ENCODE measurements at regions not wholly inside any gene's neighbourhood (a gene's known extent, or its start where the extent isn't known, plus 50 kb on each side); places are given as distances from the start of the nearest gene placed in this dataset.
A peak's percentile ranks its signal among the peaks of the same experiment; 100 is the strongest.
"Not testable (repeated sequence)": the region's sequence is repeated elsewhere in the genome, so short reads cannot be mapped to it uniquely, and the experiment has no call there.

DNA sequence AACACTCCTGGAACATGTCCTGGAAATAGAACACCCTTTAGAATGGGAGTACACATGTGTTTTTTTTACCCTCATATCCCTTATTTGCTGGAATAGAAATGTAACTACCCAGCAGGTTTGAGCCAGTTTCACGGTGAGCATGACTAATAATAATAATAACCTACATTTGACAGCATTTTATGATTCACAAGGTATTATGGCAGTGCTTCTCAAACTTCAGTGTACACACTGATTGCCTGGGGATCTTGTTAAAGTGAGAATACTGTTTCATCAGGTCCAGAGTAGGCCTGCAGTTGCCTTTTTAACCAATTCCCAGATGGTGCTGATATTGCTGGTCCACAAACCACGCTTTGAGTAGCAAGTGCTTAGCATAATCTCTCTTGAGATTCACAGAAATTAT is 63.9 kb downstream of the NFKBIZ start:
- DNase-seq: no peak

DNA sequence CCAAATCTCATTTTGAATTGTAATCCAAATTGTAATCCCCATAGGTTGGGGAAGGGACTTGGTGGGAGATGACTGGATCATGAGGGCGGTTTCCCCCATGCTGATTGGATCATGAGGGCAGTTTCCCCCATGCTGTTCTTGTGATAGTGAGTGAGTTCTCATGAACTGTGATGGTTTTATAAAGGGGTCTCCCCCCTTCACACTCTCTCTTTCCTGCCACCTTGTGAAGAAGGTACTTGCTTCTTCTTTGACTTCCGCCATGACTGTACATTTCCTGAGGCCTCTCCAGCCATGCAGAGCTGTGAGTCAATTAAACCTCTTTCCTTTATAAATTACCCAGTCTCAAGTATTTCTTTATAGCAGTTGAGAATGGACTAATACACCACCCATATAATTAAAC is 68.4 kb downstream of the NFKBIZ start:
- not testable (repeated sequence) for DNase-seq

DNA sequence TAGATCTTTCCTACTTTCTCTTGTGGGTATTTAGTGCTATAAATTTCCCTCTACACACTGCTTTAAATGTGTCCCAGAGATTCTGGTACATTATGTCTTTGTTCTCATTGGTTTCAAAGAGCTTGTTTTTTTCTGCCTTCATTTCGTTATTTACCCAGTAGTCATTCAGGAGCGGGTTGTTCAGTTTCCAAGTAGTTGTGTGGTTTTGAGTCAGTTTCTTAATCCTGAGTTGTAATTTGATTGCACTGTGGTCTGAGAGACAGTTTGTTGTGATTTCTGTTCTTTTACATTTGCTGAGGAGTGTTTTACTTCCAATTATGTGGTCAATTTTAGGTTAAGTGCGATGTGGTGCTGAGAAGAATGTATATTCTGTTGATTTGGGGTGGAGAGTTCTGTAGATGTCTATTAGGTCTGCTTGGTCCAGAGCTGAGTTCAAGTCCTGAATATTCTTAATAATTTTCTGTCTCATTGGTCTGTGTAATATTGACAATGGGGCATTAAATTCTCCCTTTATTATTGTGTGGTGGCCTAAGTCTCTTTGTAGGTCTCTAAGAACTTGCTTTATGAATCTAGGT is 72.9 kb downstream of the NFKBIZ start:
- DNase-seq: not testable (repeated sequence)

DNA sequence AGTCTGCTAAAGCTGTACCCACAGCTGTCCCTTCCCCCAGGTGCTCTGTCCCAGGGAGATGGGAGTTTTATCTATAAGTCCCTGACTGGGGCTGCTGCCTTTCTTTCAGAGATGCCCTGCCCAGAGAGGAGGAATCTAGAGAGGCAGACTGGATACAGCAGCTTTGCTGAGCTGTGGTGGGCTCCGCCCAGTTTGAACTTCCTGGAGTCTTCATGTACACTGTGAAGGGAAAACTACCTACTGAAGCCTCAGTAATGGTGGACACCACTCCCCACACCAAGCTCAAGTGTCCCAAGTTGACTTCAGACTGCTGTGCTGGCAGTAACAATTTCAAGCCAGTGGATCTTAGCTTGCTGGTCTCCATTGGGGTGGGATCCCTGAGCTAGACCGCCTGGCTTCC is 75.3 kb downstream of the NFKBIZ start:
- not testable (repeated sequence) for DNase-seq

DNA sequence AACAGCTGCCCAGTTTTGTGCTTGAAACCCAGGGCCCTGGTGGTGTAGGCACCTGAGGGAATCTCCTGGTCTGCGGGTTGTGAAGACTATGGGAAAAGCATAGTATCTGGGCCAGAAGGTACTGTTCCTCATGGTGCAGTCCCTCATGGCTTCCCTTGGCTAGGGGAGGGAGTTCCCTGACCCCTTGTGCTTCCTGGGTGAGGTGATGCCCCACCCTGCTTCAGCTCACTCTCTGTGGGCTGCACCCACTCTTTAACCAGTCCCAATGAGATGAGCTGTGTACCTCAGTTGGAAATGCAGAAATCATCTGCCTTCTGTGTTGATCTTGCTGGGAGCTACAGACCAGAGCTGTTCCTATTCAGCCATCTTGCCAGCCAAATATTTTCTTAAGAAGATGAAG is 75.8 kb downstream of the NFKBIZ start:
- not testable (repeated sequence) for DNase-seq

DNA sequence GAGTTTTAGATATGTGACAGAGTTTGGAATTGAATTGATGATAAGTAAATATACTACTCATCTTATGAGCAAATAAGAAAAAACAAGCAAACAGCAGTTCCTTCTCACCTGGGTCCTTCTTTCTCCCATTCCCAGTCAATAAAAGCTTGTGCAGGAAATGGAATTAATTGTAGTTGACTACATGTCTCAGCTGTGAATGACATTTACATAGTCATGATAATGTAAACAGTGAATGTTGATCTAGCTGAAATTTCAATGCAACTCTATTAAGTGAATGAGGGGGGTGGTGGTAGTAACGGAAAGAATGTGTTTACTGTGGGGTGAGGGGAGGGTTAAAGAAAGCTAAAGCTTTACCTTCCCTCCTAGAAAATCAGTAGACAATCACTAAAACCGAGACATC is 76.2 kb downstream of the NFKBIZ start:
- no peak for DNase-seq

DNA sequence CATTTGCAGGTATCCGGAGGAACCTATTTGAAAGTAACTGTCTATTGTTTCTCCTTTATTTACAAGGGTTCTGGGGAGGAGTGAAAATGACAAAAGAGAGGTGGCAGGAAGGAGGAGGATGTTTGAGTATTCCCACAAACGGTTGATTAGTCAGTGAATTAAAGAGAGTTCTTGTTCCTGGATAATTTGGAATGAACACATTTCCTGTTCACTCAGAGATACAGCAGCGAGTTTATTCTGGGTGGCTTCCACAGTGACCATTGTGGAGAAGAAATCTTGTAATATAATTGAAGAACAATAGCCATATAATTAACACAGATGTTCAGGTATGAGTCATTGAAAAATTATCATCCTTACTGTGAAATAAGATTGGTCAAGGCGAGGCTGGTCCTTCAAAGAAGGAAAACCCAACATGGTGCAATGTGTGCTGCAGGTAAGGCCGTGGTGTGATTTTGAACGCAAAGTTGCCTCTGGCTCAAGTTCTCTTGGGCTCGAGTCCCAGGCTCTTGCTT is 77.3 kb downstream of the NFKBIZ start:
- DNase-seq: no peak

DNA sequence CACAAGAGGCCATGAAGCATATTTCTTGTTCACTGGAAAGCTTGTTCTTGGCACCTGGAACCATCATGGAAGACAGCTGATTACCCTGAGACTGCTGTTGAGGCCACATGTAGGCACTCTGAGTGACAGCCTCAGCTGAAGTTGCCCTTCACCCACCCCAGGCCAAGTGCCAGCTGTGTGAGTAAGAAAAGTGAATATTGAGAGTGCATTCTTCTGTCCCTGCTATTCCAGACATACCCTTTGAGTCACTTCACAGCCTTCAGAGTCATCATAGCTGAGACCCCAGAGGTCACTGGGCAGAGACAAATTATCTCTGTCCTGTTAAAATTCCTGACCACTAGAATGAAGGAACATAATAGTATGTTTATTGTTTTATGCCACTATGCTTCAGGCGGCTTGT is 79.6 kb downstream of the NFKBIZ start:
- DNase-seq: no peak

DNA sequence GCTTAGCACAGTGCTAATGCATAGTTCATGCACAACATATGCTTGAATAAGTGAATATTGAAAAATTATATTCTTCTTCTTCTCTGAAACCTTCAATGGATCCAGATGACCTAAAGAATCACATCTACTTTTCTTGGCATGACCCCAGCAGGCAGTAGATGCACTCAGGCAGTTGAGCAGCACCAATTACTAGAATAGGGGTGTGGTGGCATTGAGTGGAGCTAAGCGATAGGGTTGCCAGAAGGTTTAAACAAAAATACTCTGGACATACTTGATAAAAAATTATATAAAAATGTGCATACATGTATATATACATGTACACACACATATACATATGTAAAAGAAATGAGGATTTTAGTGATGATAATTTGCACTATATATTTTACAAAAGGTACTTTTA is 81.8 kb downstream of the NFKBIZ start:
- DNase-seq: no peak

DNA sequence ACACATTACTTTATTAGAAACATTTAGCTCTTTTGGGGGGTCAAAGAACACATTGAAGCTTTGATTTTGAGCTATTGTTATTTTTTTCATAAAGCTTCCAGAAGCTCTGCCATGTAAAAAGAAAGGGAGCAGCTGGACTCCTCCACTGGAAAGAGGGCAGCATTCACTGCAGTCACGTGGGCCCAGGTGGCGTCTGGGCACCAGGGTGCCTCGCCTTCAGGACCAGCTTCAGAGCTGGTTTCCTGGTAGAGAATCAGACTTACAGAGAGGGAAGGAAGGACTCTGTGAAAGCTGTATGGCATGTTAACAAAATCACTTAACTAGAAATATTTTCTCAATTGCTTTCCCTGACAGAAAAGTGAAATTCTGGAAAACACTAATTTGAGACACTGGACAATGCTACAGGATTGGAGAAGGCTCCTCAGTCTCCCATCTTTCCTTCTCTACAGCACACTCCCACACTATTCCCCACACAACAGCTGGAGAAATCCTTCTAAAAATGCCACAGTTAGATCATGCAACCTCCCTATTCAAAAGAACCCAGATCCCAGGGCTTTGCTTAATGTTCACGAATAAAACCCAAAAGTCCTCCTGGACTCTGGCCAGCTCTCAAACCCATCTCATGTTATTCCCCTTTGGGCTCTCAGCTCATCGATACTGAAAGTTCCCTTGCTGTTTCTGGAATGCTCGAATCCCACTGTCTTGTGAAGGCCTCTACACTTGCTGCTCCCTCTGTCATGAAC is 83.2 kb downstream of the NFKBIZ start:
- DNase-seq: peak in 3 of 58 donors; percentile 0 to 33 (median 9)

DNA sequence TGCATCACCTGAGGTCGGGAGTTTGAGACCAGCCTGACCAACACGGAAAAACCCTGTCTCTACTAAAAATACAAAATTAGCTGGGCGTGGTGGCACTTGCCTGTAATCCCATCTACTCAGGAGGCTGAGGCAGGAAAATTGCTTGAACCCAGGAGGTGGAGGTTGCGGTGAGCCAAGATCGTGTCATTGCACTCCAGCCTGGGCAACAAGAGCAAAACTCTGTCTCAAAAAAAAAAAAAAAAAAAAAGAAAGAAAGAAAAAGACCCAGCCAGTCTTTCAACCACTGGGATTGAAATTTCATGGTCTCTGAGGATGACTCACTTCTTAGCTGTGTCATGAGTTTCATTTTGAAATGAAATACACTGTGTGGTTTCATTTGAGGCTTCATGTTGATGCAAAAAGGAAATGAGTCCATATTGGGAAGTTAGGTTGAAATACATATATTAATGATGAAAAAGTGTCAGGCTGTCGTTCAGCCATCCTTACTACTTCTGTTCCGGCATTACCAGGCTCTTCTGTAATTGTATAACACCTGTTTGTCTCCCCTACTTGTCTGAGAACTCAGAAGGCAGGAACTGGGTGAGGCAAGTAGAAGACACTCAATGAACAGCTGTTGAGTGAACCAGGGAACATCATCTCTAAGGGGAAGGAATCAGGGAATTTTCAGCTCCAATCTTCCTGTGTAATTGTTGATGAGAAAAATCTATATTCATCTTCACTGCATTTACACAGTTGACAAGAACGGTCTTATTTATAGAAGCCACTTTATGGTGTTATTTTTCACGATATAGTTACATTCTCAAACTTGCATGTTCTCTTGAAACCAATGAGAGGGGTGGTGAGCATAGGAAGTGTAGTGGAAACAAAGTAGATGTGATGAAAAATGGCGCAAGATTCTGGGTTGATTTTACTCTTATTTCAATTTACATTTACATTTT is 87.4 kb downstream of the NFKBIZ start:
- no peak for DNase-seq

DNA sequence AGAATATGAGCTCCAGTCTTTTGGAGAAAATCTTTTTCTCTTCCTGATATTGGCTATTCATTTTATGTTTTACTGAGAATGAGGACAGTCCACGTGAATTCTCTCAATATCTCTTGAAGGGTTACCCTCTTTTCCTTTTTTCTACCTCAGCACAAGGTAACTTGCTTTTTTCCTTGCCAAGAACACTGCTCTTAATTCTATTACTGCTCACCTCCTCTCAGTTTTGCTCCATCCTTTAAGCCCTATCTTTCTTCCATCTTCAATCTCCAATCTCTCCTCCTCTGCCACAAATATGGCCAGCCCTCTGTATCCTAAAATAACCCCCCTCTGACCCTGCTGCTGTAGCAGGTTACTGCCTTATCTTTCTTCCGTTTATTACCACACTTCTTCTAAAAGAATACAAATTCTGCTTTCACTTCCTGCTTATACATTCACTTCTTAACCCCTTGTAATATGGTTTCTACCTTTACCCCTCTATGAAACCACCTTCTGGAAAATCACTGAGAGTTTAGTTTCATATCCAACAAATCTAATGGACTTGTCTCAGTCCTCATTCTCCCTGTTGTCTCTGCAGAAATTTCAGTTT is 89.0 kb downstream of the NFKBIZ start:
- DNase-seq: no peak

DNA sequence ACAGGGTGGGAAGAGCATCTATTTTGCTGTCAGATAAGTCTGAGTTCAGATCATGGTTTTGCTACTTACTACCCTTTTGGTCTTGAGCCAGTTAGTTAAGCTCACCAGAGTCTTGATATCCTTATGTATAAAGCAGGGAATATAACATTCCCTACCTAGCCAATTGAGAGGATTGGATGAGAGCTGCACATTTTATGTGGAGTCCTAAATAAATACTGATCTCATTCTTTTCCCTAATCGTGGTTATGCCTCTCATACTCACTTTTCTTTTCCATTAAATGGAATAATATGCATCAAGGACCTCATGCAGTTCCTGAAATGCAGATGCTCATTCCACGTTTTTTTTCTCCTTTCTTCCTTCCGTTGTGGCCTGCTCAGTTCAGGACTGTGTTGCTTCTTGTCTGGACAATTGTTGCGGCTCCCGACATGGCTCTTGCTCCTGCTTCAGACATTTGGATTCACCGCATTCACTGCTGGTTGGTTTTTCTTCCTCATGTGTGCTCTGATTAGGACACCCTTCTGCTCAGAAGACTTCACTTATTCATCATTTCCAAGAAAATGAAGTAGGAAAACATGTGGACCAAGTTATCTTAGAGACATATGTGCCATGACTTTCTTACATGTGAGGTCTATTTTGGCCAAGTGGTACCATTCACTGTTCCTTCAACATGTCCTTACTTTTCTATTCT is 90.2 kb downstream of the NFKBIZ start:
- no peak for DNase-seq

DNA sequence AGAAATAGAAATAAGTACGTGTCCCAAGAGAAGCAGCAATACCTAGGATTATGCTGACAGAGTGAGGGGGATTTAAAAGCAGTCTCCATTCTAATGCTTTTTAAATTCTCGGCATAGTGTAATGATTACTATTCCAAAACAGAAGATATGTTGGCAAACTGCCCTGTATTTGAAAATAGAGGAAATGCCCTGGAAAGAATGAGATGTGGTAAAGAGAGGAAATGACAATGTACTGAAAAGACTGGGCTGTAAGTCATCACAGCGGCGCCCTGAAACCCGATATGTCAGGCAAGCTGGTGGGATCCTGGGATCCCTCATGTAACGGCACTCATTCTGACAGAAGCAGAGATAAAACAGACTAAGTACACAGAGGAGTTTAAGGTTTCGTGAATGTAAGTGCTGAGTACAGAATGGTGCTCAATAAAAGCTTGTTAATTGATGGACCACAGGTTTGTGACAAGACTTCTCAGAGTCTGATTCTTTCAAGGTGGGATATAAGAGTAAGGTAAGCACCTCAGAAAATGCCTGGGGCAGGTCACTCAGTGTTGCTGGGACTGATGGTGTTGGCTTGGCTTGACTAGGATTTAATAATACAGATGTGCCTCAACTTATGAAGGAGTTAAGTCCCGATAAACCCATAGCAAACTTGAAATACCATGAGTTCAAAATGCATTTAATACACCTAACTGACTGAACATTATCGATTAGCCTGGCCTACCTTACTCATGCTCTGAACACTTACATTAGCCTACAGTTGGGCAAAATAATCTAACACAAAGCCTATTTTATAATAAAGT is 91.4 kb downstream of the NFKBIZ start:
- no peak for DNase-seq

DNA sequence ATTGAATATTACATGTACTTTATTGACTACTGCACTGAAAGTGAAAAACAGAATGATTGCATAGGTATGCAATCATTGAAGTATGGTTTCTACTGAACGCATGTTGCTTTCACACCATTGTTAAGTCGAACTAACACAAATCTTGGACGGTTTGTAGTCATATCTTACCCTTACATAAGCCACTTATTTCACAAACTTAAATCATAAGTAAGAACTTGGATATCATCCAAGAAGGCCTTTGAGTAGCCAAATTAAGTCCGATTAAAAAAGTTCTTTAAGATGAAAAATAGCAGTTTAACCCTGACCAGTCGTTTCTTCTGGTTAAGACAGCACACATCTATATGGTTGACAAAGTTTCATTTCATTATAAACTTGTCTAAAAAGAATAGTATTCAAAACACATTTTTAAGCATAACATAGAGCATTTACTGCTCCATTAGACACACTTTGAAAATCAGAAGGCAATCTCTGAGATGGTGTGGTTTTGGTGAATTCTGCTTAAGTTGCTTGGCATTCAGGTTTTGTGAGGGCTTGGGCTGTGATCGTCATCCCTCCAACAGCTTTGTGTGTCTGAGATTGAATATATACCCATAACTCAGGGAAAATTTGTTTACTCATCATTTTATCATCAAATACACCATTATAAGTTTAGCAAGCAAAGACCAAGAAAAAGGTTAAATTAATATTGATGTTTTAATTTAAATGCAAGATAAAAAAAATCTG is 92.2 kb downstream of the NFKBIZ start:
- DNase-seq: no peak

DNA sequence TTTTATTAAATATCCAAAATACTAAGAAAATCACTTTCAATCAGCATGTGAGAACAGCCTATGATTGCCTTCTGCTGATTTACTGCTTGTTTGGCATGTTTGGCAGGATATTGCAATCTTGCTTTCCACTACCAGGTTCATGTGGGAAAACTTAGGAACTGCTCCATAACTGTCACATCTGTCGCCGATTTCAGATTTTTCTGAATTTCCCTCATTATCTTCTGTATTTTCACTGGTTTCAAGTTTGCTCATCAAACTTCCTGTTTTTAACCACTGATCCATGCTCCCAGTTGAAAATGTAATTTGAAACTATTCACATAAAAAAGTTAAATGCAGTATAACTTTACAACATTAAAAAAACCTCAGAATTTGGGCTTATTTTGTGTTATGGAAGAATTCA is 93.0 kb downstream of the NFKBIZ start:
- no peak for DNase-seq

DNA sequence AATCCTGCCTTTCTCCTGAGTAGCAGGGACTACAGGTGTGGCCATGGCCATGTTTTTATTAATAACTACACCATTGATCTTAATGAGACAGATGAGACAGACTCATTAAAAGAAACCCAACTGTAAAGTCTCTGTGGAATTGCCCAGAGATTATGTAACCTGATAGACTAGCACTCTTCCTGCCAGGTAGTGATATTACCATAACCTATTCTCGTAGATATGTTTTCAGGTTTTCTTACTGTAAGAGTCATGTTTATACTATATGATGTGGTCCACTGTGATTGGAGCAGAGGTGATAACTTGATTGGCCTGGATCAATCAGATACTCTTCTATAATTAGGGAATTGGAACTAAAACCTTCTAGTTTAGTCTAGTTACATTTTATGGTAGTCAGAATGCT is 93.7 kb downstream of the NFKBIZ start:
- DNase-seq: no peak

DNA sequence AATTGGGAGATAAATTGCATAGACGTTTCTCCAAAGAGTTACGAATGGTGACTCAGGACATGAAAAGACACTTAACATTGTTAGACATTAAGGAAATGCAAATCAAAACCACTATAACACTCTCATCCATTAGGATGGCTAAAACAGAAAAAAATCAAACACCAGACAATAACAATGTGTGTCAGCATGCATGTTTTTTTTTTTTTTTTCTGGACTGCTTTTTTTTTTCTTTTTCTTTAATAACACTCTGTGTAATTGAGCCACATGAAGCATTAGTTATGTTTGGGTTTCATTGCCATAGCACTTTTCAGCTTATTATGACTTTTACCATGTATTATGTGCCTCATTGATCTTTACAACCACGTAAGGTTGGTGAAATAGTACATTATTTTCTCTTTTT is 95.0 kb downstream of the NFKBIZ start:
- DNase-seq: no peak

DNA sequence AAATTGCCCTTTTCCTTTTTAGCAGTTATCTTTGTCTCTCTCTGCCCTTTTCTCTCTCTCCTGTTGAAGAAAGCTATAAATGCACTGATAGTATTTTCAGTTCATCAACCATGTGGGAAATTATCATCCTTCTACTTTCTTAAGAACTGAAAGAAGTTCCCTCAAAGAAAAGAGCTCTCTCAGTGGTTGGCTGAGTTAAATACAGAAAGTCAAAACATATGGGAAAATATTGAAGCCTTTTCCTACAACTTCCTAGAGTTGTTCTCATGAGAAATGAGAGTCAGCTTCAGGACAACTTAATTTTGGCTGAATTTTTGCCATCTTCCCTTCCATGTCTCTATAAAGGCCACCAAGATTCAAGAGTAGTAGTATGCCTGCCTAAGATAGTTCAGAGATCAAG is 96.7 kb downstream of the NFKBIZ start:
- no peak for DNase-seq
